ENCODE measurements at regions not wholly inside any gene's neighbourhood (a gene's known extent, or its start where the extent isn't known, plus 50 kb on each side); places are given as distances from the start of the nearest gene placed in this dataset.

- H3K36me3 ChIP-seq (ENCODE audit: control insufficient read depth, insufficient read depth, low read length) = no peaks in the 10 kb centered on the region
- no peak overlapping the region for H2AFZ ChIP-seq (ENCODE audit: low read depth, low read length)
- peaks cover 2 to 4% of the 10 kb centered on the region in 2 experiments; a peak in 2 of 5 replicates for H3K27me3 ChIP-seq (ENCODE audit: control insufficient read depth in 2 of 2, insufficient read depth in 2 of 2, low read length in 2 of 2)
- FAIRE-seq (no peak), DNase-seq (ENCODE audit: extremely low read depth in 1 of 4, low spot score in 3 of 4) (no peak), ATAC-seq (no peak)
- H3K4me2 ChIP-seq (ENCODE audit: insufficient read depth, low read length) = no peak overlapping the region
- H3K9me1 ChIP-seq (ENCODE audit: control insufficient read depth, insufficient read depth, low read length) = no peaks in the 10 kb centered on the region
- 0% methylated on average over 3 of the region's 3 CpGs for WGBS (ENCODE audit: insufficient coverage, low coverage, missing lambda C conversion rate)
- POLR2A ChIA-PET = no interaction called here
- intact Hi-C loops (cut with micrococcal nuclease) (no loop called here), in situ Hi-C loops (cut with MboI) (loop anchor here (25.0 kb wide), 2 partner anchors 1180 to 1430 kb away; no protein-coding TSS in a partner anchor)
- CTCF ChIA-PET (ENCODE audit: low intra/inter-chr PET ratio) = no interaction called here
- no TSS peak for BruUV-seq (replicated peaks)
- TF ChIP-seq ID3 (CRISPR knock-in tag; IDR thresholded peaks at IDR 0.05) (no peak), ID3 (tag; IDR thresholded peaks at IDR 0.05) (no peak), ZBTB9 (CRISPR knock-in tag; IDR thresholded peaks at IDR 0.05) (no peak), ZKSCAN8 (CRISPR knock-in tag; IDR thresholded peaks at IDR 0.05) (no peak), MCM5 (IDR thresholded peaks at IDR 0.05; ENCODE audit: low read depth) (no peak), SAP30 (IDR thresholded peaks at IDR 0.05; ENCODE audit: borderline replicate concordance, insufficient read depth, low read depth, low read length, poor library complexity, severe bottlenecking) (no peak), HDAC2 (IDR thresholded peaks at IDR 0.05) (no peak), ZNF143 (CRISPR knock-in tag; IDR thresholded peaks at IDR 0.05) (no peak), EZH2 (IDR thresholded peaks at IDR 0.05; ENCODE audit: borderline replicate concordance, low read depth, low read length) (no peak), ZNF408 (CRISPR knock-in tag; IDR thresholded peaks at IDR 0.05; ENCODE audit: low read depth) (no peak), HLTF (IDR thresholded peaks at IDR 0.05) (no peak), VEZF1 (CRISPR knock-in tag; IDR thresholded peaks at IDR 0.05) (no peak), BRCA1 (IDR thresholded peaks at IDR 0.05) (no peak), BRCA1 (CRISPR knock-in tag; IDR thresholded peaks at IDR 0.05) (no peak), RCOR1 (IDR thresholded peaks at IDR 0.05; ENCODE audit: borderline replicate concordance in 1 of 2, low read depth in 2 of 2, low read length in 2 of 2) (no peak)
- TF ChIP-seq, protein P1, sequence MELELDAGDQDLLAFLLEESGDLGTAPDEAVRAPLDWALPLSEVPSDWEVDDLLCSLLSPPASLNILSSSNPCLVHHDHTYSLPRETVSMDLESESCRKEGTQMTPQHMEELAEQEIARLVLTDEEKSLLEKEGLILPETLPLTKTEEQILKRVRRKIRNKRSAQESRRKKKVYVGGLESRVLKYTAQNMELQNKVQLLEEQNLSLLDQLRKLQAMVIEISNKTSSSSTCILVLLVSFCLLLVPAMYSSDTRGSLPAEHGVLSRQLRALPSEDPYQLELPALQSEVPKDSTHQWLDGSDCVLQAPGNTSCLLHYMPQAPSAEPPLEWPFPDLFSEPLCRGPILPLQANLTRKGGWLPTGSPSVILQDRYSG (tag; conservative IDR thresholded peaks at IDR 0.05; ENCODE audit: low read depth) = no peak
- H3K27ac ChIP-seq (ENCODE audit: extremely low read depth, low read depth, low read length) = no peak overlapping the region
- H3K4me1 ChIP-seq (replicated peaks in 1 of 2; ENCODE audit: control insufficient read depth in 2 of 2, insufficient read depth in 2 of 2, low read length in 2 of 2) = no peaks in the 10 kb centered on the region
- no peaks in the 10 kb centered on the region for H3K9me3 ChIP-seq (replicated peaks; ENCODE audit: control insufficient read depth, insufficient read depth, low read depth, low read length)
- H4K20me1 ChIP-seq (replicated peaks; ENCODE audit: control insufficient read depth, insufficient read depth, low read length) = no peaks in the 10 kb centered on the region
- no peak overlapping the region for H3K9ac ChIP-seq (ENCODE audit: insufficient read depth in 1 of 2, low read depth in 2 of 2, low read length in 2 of 2)
- no peak overlapping the region for H3K4me3 ChIP-seq
- H3K79me2 ChIP-seq (ENCODE audit: control insufficient read depth, insufficient read depth, low read length) = no peaks in the 10 kb centered on the region
Observed at GRCh38 chr2:198307093-198307492, 502.7 kb downstream of the PLCL1 start.
